Smooth muscle cell (in vitro differentiated cells): ENCODE measurements at regions not wholly inside any gene's neighbourhood (a gene's known extent, or its start where the extent isn't known, plus 50 kb on each side); places are given as distances from the start of the nearest gene placed in this dataset.
"Not testable (repeated sequence)": the region's sequence is repeated elsewhere in the genome, so short reads cannot be mapped to it uniquely, and the experiment has no call there.

ENCODE experiments used
- DNase-seq: peaks from one replicate; lab custom pipeline; 2025; ENCODE audit not compliant: unreplicated experiment; lab: John Stamatoyannopoulos, UW
- H2AFZ ChIP-seq: fragments of 200-600 bp; sonication (generic); 2 replicates; pipeline ENCODE4 v1.6.0; 2016; ENCODE audit warnings: antibody characterized with exemption, low read depth, mild to moderate bottlenecking
- H3F3A ChIP-seq: fragments of 200-600 bp; sonication (generic); 2 replicates; pipeline ENCODE4 v1.6.0; 2017; ENCODE audit warnings: antibody characterized with exemption, low read depth
- H3K27ac ChIP-seq: fragments of 200-600 bp; sonication (generic); 2 replicates; pipeline ENCODE4 v1.5.1; 2016; ENCODE audit warnings: low read depth, mild to moderate bottlenecking
- H3K27me3 ChIP-seq: fragments of 200-600 bp; sonication (generic); 2 replicates; pipeline ENCODE4 v1.6.1; 2016; ENCODE audit warnings: low read depth, mild to moderate bottlenecking
- H3K36me3 ChIP-seq: fragments of 200-600 bp; sonication (generic); 2 replicates; pipeline ENCODE4 v1.5.1; 2016; ENCODE audit warnings: low read depth
- H3K4me1 ChIP-seq: fragments of 200-600 bp; sonication (generic); 2 replicates; pipeline ENCODE4 v1.5.1; 2016; ENCODE audit warnings: low read depth
- H3K4me2 ChIP-seq: fragments of 200-600 bp; sonication (generic); 2 replicates; pipeline ENCODE4 v1.6.0; 2016; ENCODE audit warnings: mild to moderate bottlenecking
- H3K4me3 ChIP-seq: fragments of 200-600 bp; sonication (generic); 2 replicates; pipeline ENCODE4 v1.5.1; 2016; ENCODE audit warnings: mild to moderate bottlenecking
- H3K79me2 ChIP-seq: fragments of 200-600 bp; sonication (generic); 2 replicates; pipeline ENCODE4 v1.6.0; 2016; ENCODE audit warnings: low read depth, mild to moderate bottlenecking
- H3K9ac ChIP-seq: fragments of 200-600 bp; sonication (generic); 2 replicates; pipeline ENCODE4 v1.6.0; 2016; ENCODE audit warnings: low read depth
- H3K9me3 ChIP-seq: fragments of 200-600 bp; sonication (generic); replicated peaks from 2 replicates; pipeline ENCODE4 v1.5.1; 2016; ENCODE audit warnings: low read depth
- H4K20me1 ChIP-seq: fragments of 200-600 bp; sonication (generic); 2 replicates; pipeline ENCODE4 v1.6.0; 2016; ENCODE audit warnings: low read depth
- CTCF ChIP-seq: fragments of 200-600 bp; sonication (generic); IDR thresholded peaks from 2 replicates; pipeline ENCODE4 v1.5.1; 2017; ENCODE audit warnings: borderline replicate concordance, mild to moderate bottlenecking, antibody characterized with exemption; ENCODE audit not compliant: insufficient read depth, poor library complexity, severe bottlenecking
- WGBS: methylation state at CpG from one replicate; pipeline ENCODE4 v1.1.7; 2016; ENCODE audit warnings: low lambda C conversion rate; 5-methylcytosine and 5-hydroxymethylcytosine counted together

- 54% methylated on average over 20 of the region's 27 CpGs for WGBS
- no peak overlapping the region for H3K9ac ChIP-seq
Observed at GRCh38 chr2:129827311-129828090, 152.0 kb upstream of the RAB6C start.

GRCh38 chr2:129828792-129829191 lies 150.7 kb upstream of the RAB6C start:
- Histone ChIP-seq H3K36me3 (no peaks in the 10 kb centered on the region), H3K9ac (no peak overlapping the region), H3K4me1 (no peaks in the 10 kb centered on the region), H3K27me3 (no peaks in the 10 kb centered on the region), H3K4me3 (no peak overlapping the region), H3K4me2 (no peak overlapping the region), H3K9me3 (no peaks in the 10 kb centered on the region), H2AFZ (no peak overlapping the region), H3F3A (no peaks in the 10 kb centered on the region), H3K79me2 (no peaks in the 10 kb centered on the region), H4K20me1 (no peaks in the 10 kb centered on the region), H3K27ac (no peak overlapping the region)
- WGBS: 92% methylated on average over 7 of the region's 7 CpGs
- TF ChIP-seq CTCF: no peak
- no peak for DNase-seq

More at GRCh38 chr2:129827311-129828090, 152.0 kb upstream of the RAB6C start:
- Histone ChIP-seq H3K79me2 (no peaks in the 10 kb centered on the region), H3K27me3 (no peaks in the 10 kb centered on the region), H3K4me2 (no peak overlapping the region), H3K4me3 (no peak overlapping the region), H3F3A (no peaks in the 10 kb centered on the region), H2AFZ (no peak overlapping the region), H3K4me1 (no peaks in the 10 kb centered on the region), H3K36me3 (no peaks in the 10 kb centered on the region), H3K27ac (no peak overlapping the region), H3K9me3 (no peaks in the 10 kb centered on the region), H4K20me1 (no peaks in the 10 kb centered on the region)
- no peak for DNase-seq
- TF ChIP-seq CTCF: no peak

GRCh38 chr2:129829588-129829987 lies 149.9 kb upstream of the RAB6C start:
- no peaks in the 10 kb centered on the region for H3K27me3 ChIP-seq
- H4K20me1 ChIP-seq: no peaks in the 10 kb centered on the region
- H3K9ac ChIP-seq: no peak overlapping the region
- no peak overlapping the region for H3K4me3 ChIP-seq
- H3K36me3 ChIP-seq: no peaks in the 10 kb centered on the region
- no peak for DNase-seq
- no peak overlapping the region for H2AFZ ChIP-seq
- WGBS: 85% methylated on average over 3 of the region's 3 CpGs
- no peaks in the 10 kb centered on the region for H3F3A ChIP-seq
- H3K79me2 ChIP-seq: no peaks in the 10 kb centered on the region
- H3K4me2 ChIP-seq: no peak overlapping the region
- H3K27ac ChIP-seq: no peak overlapping the region
- no peaks in the 10 kb centered on the region for H3K9me3 ChIP-seq
- H3K4me1 ChIP-seq: no peaks in the 10 kb centered on the region
- TF ChIP-seq CTCF: no peak

- H3K9ac ChIP-seq: no peak overlapping the region
- no peaks in the 10 kb centered on the region for H3K79me2 ChIP-seq
- WGBS: 96% methylated on average over 2 of the region's 2 CpGs
- H3F3A ChIP-seq: no peaks in the 10 kb centered on the region
- no peak overlapping the region for H3K4me3 ChIP-seq
- no peaks in the 10 kb centered on the region for H3K27me3 ChIP-seq
- no peaks in the 10 kb centered on the region for H3K9me3 ChIP-seq
- H3K4me1 ChIP-seq: no peaks in the 10 kb centered on the region
- no peak overlapping the region for H2AFZ ChIP-seq
- TF ChIP-seq CTCF: no peak
- H3K36me3 ChIP-seq: no peaks in the 10 kb centered on the region
- no peak overlapping the region for H3K27ac ChIP-seq
- DNase-seq: no peak
- no peak overlapping the region for H3K4me2 ChIP-seq
- no peaks in the 10 kb centered on the region for H4K20me1 ChIP-seq
Observed at GRCh38 chr2:129831018-129831417, 148.4 kb upstream of the RAB6C start.

GRCh38 chr2:129833465-129833864 lies 146.0 kb upstream of the RAB6C start:
- H3K27ac ChIP-seq, H4K20me1 ChIP-seq, H3K4me3 ChIP-seq, DNase-seq, H3F3A ChIP-seq, H3K79me2 ChIP-seq, H3K4me1 ChIP-seq, H3K9ac ChIP-seq, H3K36me3 ChIP-seq, H2AFZ ChIP-seq, H3K9me3 ChIP-seq, H3K4me2 ChIP-seq, H3K27me3 ChIP-seq: not testable (repeated sequence)
- 96% methylated on average over 12 of the region's 20 CpGs for WGBS
